MM.1S (cell line): ENCODE measurements at regions not wholly inside any gene's neighbourhood (a gene's known extent, or its start where the extent isn't known, plus 50 kb on each side); places are given as distances from the start of the nearest gene placed in this dataset.

ENCODE experiments used
- EZH2 ChIP-seq: fragments of 300-600 bp; sonication (generic); optimal IDR thresholded peaks from 2 replicates; pipeline ENCODE3; 2017; ENCODE audit warnings: low read depth, mild to moderate bottlenecking, antibody characterized with exemption, low read length, mixed read lengths
- TF ChIP-seq, protein P1 (sequence below): fragments of 300-600 bp; sonication (generic); IDR thresholded peaks from 2 replicates; pipeline ENCODE4 v1.5.1; 2016; ENCODE audit warnings: antibody characterized with exemption, low read length, mixed read lengths

DNA sequence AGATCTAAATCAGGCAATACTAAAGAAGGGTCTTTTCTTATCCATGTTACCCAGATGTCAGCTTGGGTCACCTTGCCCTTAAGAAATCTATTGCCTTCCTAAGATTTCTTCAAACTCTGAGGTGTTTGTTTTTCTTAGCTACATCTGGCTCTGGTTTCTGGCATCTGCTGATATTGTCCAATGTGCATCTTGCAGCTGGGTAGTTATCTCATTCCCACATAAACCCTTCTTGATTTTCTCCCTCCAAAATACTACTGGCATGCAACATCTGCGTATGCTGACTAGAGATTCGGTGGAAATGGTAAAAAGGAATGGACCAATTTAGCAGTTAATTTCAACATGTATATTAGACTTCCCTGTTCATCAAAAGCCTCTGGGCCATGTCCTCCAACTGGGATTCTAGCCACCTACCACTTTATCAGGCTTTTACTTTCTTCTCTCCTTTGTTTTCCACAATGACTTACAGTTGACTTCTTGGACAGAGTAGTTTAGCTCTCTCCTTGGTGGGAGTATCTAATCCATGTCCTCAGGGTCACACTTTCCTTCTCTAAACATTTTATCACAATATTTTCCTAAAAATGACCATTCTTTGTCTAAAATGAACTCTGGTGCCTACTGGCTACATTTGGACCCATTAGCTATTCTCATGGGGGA is 324.8 kb upstream of the FAR2 start:
- TF ChIP-seq EZH2 = no peak
- TF ChIP-seq, protein P1, sequence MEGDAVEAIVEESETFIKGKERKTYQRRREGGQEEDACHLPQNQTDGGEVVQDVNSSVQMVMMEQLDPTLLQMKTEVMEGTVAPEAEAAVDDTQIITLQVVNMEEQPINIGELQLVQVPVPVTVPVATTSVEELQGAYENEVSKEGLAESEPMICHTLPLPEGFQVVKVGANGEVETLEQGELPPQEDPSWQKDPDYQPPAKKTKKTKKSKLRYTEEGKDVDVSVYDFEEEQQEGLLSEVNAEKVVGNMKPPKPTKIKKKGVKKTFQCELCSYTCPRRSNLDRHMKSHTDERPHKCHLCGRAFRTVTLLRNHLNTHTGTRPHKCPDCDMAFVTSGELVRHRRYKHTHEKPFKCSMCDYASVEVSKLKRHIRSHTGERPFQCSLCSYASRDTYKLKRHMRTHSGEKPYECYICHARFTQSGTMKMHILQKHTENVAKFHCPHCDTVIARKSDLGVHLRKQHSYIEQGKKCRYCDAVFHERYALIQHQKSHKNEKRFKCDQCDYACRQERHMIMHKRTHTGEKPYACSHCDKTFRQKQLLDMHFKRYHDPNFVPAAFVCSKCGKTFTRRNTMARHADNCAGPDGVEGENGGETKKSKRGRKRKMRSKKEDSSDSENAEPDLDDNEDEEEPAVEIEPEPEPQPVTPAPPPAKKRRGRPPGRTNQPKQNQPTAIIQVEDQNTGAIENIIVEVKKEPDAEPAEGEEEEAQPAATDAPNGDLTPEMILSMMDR = no peak
